ENCODE measurements at regions not wholly inside any gene's neighbourhood (a gene's known extent, or its start where the extent isn't known, plus 50 kb on each side); places are given as distances from the start of the nearest gene placed in this dataset.

DNA sequence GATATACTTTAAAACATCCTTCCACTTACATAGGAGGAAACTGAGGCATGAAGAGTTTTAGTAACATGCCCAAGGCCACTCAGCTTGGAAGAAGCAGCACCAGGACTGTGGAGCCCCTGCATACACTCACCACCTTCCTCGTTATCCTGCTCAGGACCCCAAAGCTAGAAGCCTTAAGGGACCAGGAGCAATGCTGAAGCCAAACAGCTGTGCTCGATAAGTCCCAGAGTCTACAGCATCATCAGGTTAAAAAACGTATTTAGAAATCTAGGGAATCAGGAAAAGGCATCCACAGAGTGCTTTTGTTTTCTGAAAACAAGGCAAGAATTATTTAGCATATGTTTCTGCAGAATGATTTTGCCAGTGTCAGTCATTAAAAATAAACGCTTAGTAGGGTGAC, 301.7 kb upstream of the ESRRG start:
- Histone ChIP-seq H3K4me1 (ENCODE audit: control insufficient read depth, insufficient read depth, low read length, unreplicated experiment) (peaks cover 7% of the 10 kb centered on the region), H3K4me3 (ENCODE audit: low read depth, low read length) (no peak overlapping the region), H3K27me3 (ENCODE audit: insufficient read depth, low read length) (0 out of 2 replicates have a peak, but pooled peaks cover 4% of the 10 kb centered on the region), H3K27ac (ENCODE audit: low read depth, low read length) (no peak overlapping the region), H3K36me3 (ENCODE audit: insufficient read depth, low read length) (no peaks in the 10 kb centered on the region), H3K79me2 (ENCODE audit: control insufficient read depth, insufficient read depth, low read length, unreplicated experiment) (no peaks in the 10 kb centered on the region), H2AFZ (ENCODE audit: low read length, unreplicated experiment) (no peak overlapping the region)

DNA sequence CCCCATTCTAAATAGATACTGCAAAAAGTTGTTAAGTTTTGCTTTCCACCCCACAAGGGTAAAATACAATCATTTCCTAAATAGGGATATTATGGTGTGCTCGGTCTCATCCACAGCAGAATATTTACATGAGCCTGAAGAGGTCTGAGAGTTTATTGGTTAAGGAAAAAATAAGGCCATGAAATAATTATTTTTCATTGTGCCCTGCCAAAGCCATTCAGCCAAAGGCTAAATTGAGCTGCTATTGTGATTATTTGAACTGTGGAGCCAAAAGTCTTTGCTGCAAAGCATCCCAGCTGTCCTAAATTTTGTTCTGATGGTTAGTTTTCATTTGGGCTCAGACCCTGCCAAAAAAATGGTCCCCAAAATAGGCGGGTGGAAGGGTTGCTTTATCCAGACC, 298.7 kb upstream of the ESRRG start:
- no peaks in the 10 kb centered on the region for H3K36me3 ChIP-seq (ENCODE audit: insufficient read depth, low read length)
- 0 out of 2 replicates have a peak, but pooled peaks cover 4% of the 10 kb centered on the region for H3K27me3 ChIP-seq (ENCODE audit: insufficient read depth, low read length)
- H2AFZ ChIP-seq (ENCODE audit: low read length, unreplicated experiment), result no peak overlapping the region
- H3K4me3 ChIP-seq (ENCODE audit: low read depth, low read length), result no peak overlapping the region
- H3K27ac ChIP-seq (ENCODE audit: low read depth, low read length), result no peak overlapping the region
- no peaks in the 10 kb centered on the region for H3K79me2 ChIP-seq (ENCODE audit: control insufficient read depth, insufficient read depth, low read length, unreplicated experiment)
- H3K4me1 ChIP-seq (ENCODE audit: control insufficient read depth, insufficient read depth, low read length, unreplicated experiment), result no peaks in the 10 kb centered on the region

DNA sequence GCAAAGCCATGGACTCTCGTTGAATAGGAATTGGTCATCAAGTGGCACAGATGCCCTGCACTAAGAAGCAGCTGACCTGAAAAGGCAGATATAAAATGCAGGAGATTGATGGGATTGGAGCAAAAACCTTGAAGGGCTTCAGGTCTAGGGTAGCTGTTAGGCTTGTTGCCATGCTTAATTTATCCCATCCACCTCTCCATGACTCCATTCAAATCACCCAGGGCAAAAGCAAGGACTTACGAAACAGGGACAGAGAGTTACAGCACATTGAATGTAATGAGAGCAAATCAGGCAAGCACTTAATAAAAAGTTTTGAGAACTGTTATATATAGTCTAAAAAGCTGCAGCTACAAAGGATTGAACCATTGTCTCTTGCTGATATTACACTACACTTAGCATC, 298.2 kb upstream of the ESRRG start:
- H3K79me2 ChIP-seq (ENCODE audit: control insufficient read depth, insufficient read depth, low read length, unreplicated experiment), result no peaks in the 10 kb centered on the region
- H3K27me3 ChIP-seq (ENCODE audit: insufficient read depth, low read length), result 0 out of 2 replicates have a peak, but pooled peaks cover 4% of the 10 kb centered on the region
- no peak overlapping the region for H3K27ac ChIP-seq (ENCODE audit: low read depth, low read length)
- H3K4me1 ChIP-seq (ENCODE audit: control insufficient read depth, insufficient read depth, low read length, unreplicated experiment), result no peaks in the 10 kb centered on the region
- H3K4me3 ChIP-seq (ENCODE audit: low read depth, low read length), result no peak overlapping the region
- no peaks in the 10 kb centered on the region for H3K36me3 ChIP-seq (ENCODE audit: insufficient read depth, low read length)
- no peak overlapping the region for H2AFZ ChIP-seq (ENCODE audit: low read length, unreplicated experiment)

DNA sequence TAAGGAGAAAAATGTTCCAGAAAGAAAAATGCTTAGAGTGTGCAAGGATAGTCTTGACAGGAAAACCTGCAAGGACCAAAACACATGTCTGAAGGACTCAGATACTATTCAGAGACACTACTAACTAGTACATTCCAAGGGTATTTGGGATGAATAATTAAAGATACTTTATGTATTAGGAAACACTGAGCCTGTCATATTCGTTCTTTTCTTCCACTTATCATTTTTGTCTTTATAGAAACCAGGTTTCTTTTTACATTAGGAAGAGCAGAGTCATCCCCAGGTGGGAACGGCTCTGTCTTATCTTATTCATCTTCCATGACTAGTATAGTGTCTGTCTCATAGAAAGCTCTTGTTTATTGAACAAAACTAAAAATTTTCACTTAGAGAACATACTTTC, 296.2 kb upstream of the ESRRG start:
- H3K36me3 ChIP-seq (ENCODE audit: insufficient read depth, low read length), result no peaks in the 10 kb centered on the region
- no peak overlapping the region for H2AFZ ChIP-seq (ENCODE audit: low read length, unreplicated experiment)
- H3K79me2 ChIP-seq (ENCODE audit: control insufficient read depth, insufficient read depth, low read length, unreplicated experiment), result no peaks in the 10 kb centered on the region
- no peaks in the 10 kb centered on the region for H3K4me1 ChIP-seq (ENCODE audit: control insufficient read depth, insufficient read depth, low read length, unreplicated experiment)
- no peak overlapping the region for H3K4me3 ChIP-seq (ENCODE audit: low read depth, low read length)
- H3K27me3 ChIP-seq (ENCODE audit: insufficient read depth, low read length), result 0 out of 2 replicates have a peak, but pooled peaks cover 4% of the 10 kb centered on the region
- no peak overlapping the region for H3K27ac ChIP-seq (ENCODE audit: low read depth, low read length)

DNA sequence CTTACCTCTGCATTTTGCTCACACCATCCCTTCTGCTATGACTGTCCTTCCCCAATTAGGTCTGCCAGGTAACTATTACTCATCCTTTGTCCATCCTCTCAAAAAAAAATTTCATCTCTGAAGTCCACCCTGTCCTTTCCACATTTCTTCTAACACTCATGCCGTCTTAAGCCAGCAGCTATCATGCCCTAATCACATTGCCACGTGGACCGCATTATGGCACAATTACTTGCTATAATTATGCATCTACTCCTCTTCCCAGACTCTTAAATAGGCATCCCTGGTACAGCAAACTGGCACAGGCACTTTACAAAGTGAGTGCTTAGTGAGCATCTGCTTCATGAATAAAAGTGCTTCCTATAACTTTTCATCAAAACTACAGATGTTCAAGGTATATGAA, 295.4 kb upstream of the ESRRG start:
- Histone ChIP-seq H3K4me1 (ENCODE audit: control insufficient read depth, insufficient read depth, low read length, unreplicated experiment) (no peaks in the 10 kb centered on the region), H3K4me3 (ENCODE audit: low read depth, low read length) (no peak overlapping the region)

DNA sequence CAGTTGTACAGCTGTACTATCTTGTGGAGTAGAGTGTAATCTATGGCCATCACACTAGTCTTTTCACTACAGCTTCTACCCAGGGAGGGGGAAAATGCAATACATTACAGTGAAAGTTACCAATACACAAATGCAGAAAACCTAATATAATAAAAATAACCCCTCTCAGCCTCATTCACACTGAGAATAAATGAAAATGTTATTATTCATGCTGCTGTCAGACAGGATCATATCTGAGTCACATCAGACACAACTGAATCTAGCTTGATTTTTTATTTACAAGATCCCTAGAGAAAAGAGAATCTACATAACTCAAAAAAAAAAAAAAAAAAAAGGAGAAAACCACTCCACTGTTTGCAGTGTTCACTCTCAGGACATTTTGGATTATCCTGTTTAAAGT, 293.9 kb upstream of the ESRRG start:
- H3K79me2 ChIP-seq (ENCODE audit: control insufficient read depth, insufficient read depth, low read length, unreplicated experiment), result no peaks in the 10 kb centered on the region
- H3K27ac ChIP-seq (ENCODE audit: low read depth, low read length), result no peak overlapping the region
- H3K4me3 ChIP-seq (ENCODE audit: low read depth, low read length), result no peak overlapping the region
- no peaks in the 10 kb centered on the region for H3K4me1 ChIP-seq (ENCODE audit: control insufficient read depth, insufficient read depth, low read length, unreplicated experiment)
- H2AFZ ChIP-seq (ENCODE audit: low read length, unreplicated experiment), result no peak overlapping the region
- no peaks in the 10 kb centered on the region for H3K27me3 ChIP-seq (ENCODE audit: insufficient read depth, low read length)
- H3K36me3 ChIP-seq (ENCODE audit: insufficient read depth, low read length), result no peaks in the 10 kb centered on the region

More for the DNA sequence above, 295.4 kb upstream of the ESRRG start:
- Histone ChIP-seq H2AFZ (ENCODE audit: low read length, unreplicated experiment) (no peak overlapping the region), H3K27ac (ENCODE audit: low read depth, low read length) (no peak overlapping the region), H3K27me3 (ENCODE audit: insufficient read depth, low read length) (0 out of 2 replicates have a peak, but pooled peaks cover 4% of the 10 kb centered on the region), H3K36me3 (ENCODE audit: insufficient read depth, low read length) (no peaks in the 10 kb centered on the region), H3K79me2 (ENCODE audit: control insufficient read depth, insufficient read depth, low read length, unreplicated experiment) (no peaks in the 10 kb centered on the region)

DNA sequence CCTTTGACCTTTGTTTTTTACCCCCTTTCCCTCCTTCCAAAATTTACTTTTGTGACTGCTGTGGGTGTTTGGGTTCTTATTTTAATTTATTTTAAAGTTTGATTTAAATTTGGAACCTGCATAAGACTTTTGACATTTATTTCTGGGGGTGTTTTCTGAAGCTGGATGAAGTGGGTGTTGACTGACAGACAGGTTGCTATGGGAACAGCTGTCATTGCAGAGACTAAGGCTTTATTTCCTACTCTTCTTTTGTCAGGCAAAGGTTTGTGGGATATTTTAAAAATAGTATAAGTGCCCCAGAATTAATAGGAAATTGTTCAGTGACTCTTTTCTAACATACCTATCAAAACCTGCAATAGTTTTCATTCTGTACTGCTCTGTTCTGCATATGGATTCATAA, 290.8 kb upstream of the ESRRG start:
- H3K36me3 ChIP-seq (ENCODE audit: insufficient read depth, low read length), result no peaks in the 10 kb centered on the region

DNA sequence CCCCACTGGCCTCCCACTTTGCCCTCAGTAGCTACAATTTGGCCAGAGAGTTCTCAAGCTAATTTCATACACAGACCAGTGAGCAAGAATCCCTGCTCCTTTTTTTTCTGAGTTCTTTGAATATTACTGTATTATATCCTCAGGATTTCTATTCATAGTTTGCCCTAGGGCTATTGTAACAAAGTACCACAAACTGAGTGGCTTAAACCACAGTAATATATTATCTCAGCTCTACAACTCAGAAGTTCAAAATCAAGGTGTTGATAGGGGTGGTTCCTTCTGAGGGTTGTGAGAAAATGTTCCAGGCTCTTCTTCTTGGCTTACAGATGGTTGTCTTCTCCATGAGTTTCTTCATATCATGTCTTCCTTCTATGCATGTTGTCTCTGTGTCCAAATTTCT, 289.4 kb upstream of the ESRRG start:
- Histone ChIP-seq H3K27me3 (ENCODE audit: insufficient read depth, low read length) (no peaks in the 10 kb centered on the region), H3K4me3 (ENCODE audit: low read depth, low read length) (no peak overlapping the region), H3K79me2 (ENCODE audit: control insufficient read depth, insufficient read depth, low read length, unreplicated experiment) (no peaks in the 10 kb centered on the region), H3K27ac (ENCODE audit: low read depth, low read length) (no peak overlapping the region), H3K4me1 (ENCODE audit: control insufficient read depth, insufficient read depth, low read length, unreplicated experiment) (no peaks in the 10 kb centered on the region), H2AFZ (ENCODE audit: low read length, unreplicated experiment) (no peak overlapping the region), H3K36me3 (ENCODE audit: insufficient read depth, low read length) (no peaks in the 10 kb centered on the region)

More for the DNA sequence above, 290.8 kb upstream of the ESRRG start:
- no peak overlapping the region for H3K4me3 ChIP-seq (ENCODE audit: low read depth, low read length)
- H3K4me1 ChIP-seq (ENCODE audit: control insufficient read depth, insufficient read depth, low read length, unreplicated experiment), result no peaks in the 10 kb centered on the region
- H3K27me3 ChIP-seq (ENCODE audit: insufficient read depth, low read length), result no peaks in the 10 kb centered on the region
- no peaks in the 10 kb centered on the region for H3K79me2 ChIP-seq (ENCODE audit: control insufficient read depth, insufficient read depth, low read length, unreplicated experiment)
- H3K27ac ChIP-seq (ENCODE audit: low read depth, low read length), result no peak overlapping the region
- no peak overlapping the region for H2AFZ ChIP-seq (ENCODE audit: low read length, unreplicated experiment)

DNA sequence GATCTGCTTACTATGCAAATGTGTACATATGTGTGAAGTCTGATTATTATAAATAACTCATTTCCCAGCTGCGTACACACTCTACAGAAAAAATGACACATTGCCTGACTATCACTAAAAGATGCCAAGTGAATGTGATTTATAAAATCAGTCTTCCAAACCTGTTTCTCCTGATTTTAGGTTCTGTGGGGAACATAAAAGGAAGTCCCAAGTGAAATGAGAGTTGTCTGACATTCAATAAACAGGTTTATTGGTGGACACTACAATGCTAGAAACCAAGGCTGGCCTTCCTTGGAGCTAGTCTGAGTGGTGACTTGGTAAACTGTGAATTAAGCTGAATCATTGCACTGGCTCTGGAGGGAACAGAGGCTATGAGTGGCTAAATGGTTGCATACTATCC, 287.9 kb upstream of the ESRRG start:
- Histone ChIP-seq H2AFZ (ENCODE audit: low read length, unreplicated experiment) (no peak overlapping the region), H3K4me1 (ENCODE audit: control insufficient read depth, insufficient read depth, low read length, unreplicated experiment) (no peaks in the 10 kb centered on the region), H3K79me2 (ENCODE audit: control insufficient read depth, insufficient read depth, low read length, unreplicated experiment) (no peaks in the 10 kb centered on the region), H3K4me3 (ENCODE audit: low read depth, low read length) (no peak overlapping the region), H3K36me3 (ENCODE audit: insufficient read depth, low read length) (no peaks in the 10 kb centered on the region), H3K27me3 (ENCODE audit: insufficient read depth, low read length) (no peaks in the 10 kb centered on the region), H3K27ac (ENCODE audit: low read depth, low read length) (no peak overlapping the region)

DNA sequence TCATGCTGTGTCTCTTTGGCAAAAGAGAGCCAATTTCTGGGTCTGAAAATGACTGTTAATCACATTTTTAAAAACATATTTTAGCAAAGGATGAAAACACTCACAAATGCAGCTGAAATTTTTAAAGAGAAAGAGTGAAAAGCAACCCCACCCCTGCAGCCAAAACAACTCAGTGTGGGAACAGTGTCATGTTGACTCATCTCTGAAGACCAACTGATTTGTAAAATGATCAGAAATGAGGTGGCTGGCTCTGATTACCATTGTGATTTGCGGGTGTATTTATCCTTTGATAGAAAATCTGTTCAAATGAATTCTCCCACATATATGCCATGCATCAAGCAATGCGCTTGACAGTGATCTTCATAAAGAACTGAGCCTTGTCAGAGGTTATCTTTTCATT, 287.0 kb upstream of the ESRRG start:
- no peaks in the 10 kb centered on the region for H3K36me3 ChIP-seq (ENCODE audit: insufficient read depth, low read length)
- no peak overlapping the region for H3K27ac ChIP-seq (ENCODE audit: low read depth, low read length)
- no peaks in the 10 kb centered on the region for H3K79me2 ChIP-seq (ENCODE audit: control insufficient read depth, insufficient read depth, low read length, unreplicated experiment)
- H3K27me3 ChIP-seq (ENCODE audit: insufficient read depth, low read length), result no peaks in the 10 kb centered on the region
- no peak overlapping the region for H2AFZ ChIP-seq (ENCODE audit: low read length, unreplicated experiment)
- H3K4me1 ChIP-seq (ENCODE audit: control insufficient read depth, insufficient read depth, low read length, unreplicated experiment), result no peaks in the 10 kb centered on the region
- H3K4me3 ChIP-seq (ENCODE audit: low read depth, low read length), result no peak overlapping the region

DNA sequence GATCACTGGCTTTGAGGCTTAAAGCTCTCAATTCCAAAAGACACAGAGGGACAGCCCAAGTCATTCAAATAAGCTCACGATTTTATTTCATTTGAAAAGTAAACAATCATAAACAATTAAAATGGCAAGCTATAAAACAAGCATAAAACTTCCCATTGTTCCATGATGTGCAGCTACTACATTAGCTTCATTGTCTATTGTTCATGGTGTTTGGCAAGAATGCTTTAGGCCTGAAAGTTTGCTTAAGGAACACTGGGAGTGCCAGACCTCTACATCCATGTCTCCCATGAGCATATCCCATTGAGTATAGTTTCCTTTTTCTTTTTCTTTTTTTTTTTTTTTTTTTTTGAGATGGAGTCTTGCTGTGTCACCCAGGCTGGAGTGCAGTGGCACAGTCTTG, 286.1 kb upstream of the ESRRG start:
- no peaks in the 10 kb centered on the region for H3K27me3 ChIP-seq (ENCODE audit: insufficient read depth, low read length)
- H3K36me3 ChIP-seq (ENCODE audit: insufficient read depth, low read length), result no peaks in the 10 kb centered on the region
- H3K27ac ChIP-seq (ENCODE audit: low read depth, low read length), result no peak overlapping the region
- no peak overlapping the region for H3K4me3 ChIP-seq (ENCODE audit: low read depth, low read length)
- H3K4me1 ChIP-seq (ENCODE audit: control insufficient read depth, insufficient read depth, low read length, unreplicated experiment), result no peaks in the 10 kb centered on the region
- no peaks in the 10 kb centered on the region for H3K79me2 ChIP-seq (ENCODE audit: control insufficient read depth, insufficient read depth, low read length, unreplicated experiment)
- H2AFZ ChIP-seq (ENCODE audit: low read length, unreplicated experiment), result no peak overlapping the region
